ENCODE measurements at regions not wholly inside any gene's neighbourhood (a gene's known extent, or its start where the extent isn't known, plus 50 kb on each side); places are given as distances from the start of the nearest gene placed in this dataset.
"Not testable (repeated sequence)": the region's sequence is repeated elsewhere in the genome, so short reads cannot be mapped to it uniquely, and the experiment has no call there.

DNA sequence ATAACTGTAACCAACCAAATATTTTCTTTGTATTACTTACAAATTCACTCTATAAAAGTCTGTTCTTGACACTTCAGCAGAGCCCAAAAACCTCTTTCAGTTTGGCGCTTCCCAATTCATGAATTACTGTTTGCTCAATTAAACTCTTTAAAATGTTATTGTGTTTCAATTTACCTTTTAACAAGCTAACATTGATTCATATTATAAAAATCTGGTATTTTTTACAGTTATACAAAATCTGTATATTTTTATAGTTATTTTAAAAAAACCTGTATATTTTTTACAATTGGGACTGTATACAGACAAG, 75.3 kb upstream of the E2F3 start:
- DNase-seq (ENCODE audit: low spot score in 2 of 2), result no peak
- Mint-ChIP-seq H3K27ac (no peak overlapping the region), H3K36me3 (no peaks in the 10 kb centered on the region), H3K4me1 (no peaks in the 10 kb centered on the region), H3K9me3 (no peaks in the 10 kb centered on the region), H3K4me3 (no peak overlapping the region)
- no peak for ATAC-seq

- Mint-ChIP-seq H3K36me3 (no peaks in the 10 kb centered on the region), H3K9me3 (no peaks in the 10 kb centered on the region), H3K4me3 (no peak overlapping the region), H3K4me1 (no peaks in the 10 kb centered on the region), H3K27ac (no peak overlapping the region)
- DNase-seq (ENCODE audit: low spot score in 2 of 2) (no peak), ATAC-seq (no peak)
Observed at GRCh38 chr6:20327141-20327540, 74.5 kb upstream of the E2F3 start.

- no peaks in the 10 kb centered on the region for H3K36me3 Mint-ChIP-seq
- no peak for ATAC-seq
- H3K4me3 Mint-ChIP-seq, result no peak overlapping the region
- H3K4me1 Mint-ChIP-seq, result no peaks in the 10 kb centered on the region
- no peak for DNase-seq (ENCODE audit: low spot score in 2 of 2)
- no peaks in the 10 kb centered on the region for H3K9me3 Mint-ChIP-seq
- H3K27ac Mint-ChIP-seq, result peak overlapping the region; percentile 7
Observed at GRCh38 chr6:20328266-20328923, 73.3 kb upstream of the E2F3 start.

DNA sequence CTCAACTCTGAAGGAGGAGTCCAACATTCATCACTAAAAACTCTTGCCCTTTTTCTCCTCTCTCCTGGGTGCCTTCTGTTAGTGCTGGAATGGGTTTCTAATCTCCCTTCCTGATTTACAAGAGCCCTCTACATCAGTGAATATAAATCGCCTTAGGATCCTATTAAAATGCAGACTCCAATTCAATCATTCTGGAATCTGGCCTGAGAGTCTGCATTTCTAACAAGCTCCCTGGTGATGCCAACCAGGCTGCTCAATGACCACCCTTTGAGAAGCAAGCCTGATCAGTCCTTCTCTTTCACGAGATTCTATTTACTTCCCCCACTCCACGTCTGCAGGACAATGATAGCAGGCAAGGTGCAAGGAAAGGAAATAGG, 72.8 kb upstream of the E2F3 start:
- no peak overlapping the region for H3K4me3 Mint-ChIP-seq
- DNase-seq (ENCODE audit: low spot score in 2 of 2) (no peak), ATAC-seq (no peak)
- H3K36me3 Mint-ChIP-seq, result no peaks in the 10 kb centered on the region
- H3K27ac Mint-ChIP-seq, result peak overlapping the region; percentile 7
- H3K9me3 Mint-ChIP-seq, result no peaks in the 10 kb centered on the region
- H3K4me1 Mint-ChIP-seq, result no peaks in the 10 kb centered on the region

DNA sequence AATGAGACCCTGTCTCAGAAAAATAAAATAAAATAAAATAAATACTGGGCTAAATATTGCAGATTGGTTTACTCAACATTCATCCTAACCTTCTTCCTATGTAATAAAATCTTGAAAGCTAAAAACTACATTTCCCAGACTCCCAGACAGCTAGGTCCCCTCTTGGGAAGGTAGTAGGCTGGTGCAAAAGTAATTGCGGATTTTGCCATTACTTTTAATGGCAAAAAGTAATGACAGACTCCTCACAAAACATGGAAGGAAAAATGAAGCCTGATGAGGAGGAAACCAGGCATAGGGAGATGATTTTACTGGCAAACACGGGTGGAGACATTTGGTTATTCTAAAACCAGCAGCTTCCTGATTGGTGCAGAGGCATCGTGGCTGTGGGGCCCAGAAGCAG, 70.6 kb upstream of the E2F3 start:
- no peak for DNase-seq (ENCODE audit: low spot score in 2 of 2)
- Mint-ChIP-seq H3K4me3 (no peak overlapping the region), H3K9me3 (no peaks in the 10 kb centered on the region), H3K4me1 (peaks cover 4% of the 10 kb centered on the region), H3K36me3 (no peaks in the 10 kb centered on the region), H3K27ac (no peak overlapping the region)
- ATAC-seq, result no peak

- Mint-ChIP-seq H3K9me3 (no peaks in the 10 kb centered on the region), H3K27ac (no peak overlapping the region), H3K36me3 (no peaks in the 10 kb centered on the region), H3K4me3 (no peak overlapping the region), H3K4me1 (peaks cover 10% of the 10 kb centered on the region)
- no peak for ATAC-seq
- no peak for DNase-seq (ENCODE audit: low spot score in 2 of 2)
Observed at GRCh38 chr6:20331625-20332024, 70.1 kb upstream of the E2F3 start.

DNA sequence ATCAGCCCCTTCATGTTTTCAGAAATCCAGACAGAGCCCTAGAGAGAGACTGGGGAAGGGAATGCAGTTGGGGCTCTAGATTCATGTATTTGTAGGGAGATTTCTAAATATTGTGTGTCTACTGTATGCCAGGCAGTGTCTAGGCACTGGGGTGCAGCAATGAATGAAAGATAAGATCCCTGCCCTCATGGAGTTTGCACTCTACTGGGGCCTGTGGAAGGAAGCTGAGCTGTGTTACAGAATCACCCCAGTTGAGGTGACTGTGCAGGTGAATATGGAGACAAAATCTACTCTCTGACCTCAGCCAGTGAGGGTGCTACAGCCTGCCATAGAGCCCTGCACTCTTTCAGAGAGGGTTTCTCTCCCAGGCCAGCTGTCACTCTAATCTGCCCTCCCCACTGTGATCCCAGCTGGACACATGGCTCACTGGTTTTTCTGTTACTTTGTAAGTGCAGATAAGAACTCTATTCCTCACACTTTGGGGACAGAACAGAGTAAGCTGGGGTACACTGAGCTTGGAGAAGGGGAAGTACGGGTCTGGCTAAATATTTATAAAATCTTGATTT, 69.2 kb upstream of the E2F3 start:
- ATAC-seq (no peak), DNase-seq (ENCODE audit: low spot score in 2 of 2) (no peak)

GRCh38 chr6:20333721-20334269, 67.9 kb upstream of the E2F3 start:
- Mint-ChIP-seq H3K9me3 (no peaks in the 10 kb centered on the region), H3K27ac (no peak overlapping the region), H3K4me3 (no peak overlapping the region), H3K4me1 (peaks cover 13% of the 10 kb centered on the region), H3K36me3 (no peaks in the 10 kb centered on the region)
- ATAC-seq (no peak), DNase-seq (ENCODE audit: low spot score in 2 of 2) (no peak)

More for the DNA sequence above, 69.2 kb upstream of the E2F3 start:
- Mint-ChIP-seq H3K9me3 (no peaks in the 10 kb centered on the region), H3K4me1 (peaks cover 13% of the 10 kb centered on the region), H3K36me3 (no peaks in the 10 kb centered on the region), H3K27ac (no peak overlapping the region), H3K4me3 (no peak overlapping the region)

DNA sequence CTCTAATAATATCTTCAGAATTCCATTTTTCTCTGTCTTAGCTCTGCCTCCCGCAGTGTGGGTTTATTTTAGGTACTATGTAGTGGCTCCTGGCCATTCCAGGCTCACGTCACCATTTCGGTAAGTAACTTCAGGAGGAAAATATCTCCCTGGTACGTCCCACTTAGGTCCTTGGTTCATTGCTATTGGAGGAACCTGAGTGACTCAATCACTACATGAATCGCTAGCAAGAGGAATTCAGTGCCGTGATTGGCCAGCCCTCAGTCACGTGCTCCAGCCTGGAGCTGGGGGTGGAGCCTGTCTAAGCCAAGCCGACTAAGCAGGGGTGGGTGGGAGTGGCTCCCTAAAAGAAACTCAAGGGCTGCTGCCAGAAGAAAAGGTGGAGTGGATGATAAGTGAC, 67.3 kb upstream of the E2F3 start:
- Mint-ChIP-seq H3K9me3 (no peaks in the 10 kb centered on the region), H3K4me1 (peaks cover 13% of the 10 kb centered on the region), H3K27ac (no peak overlapping the region), H3K4me3 (no peak overlapping the region), H3K36me3 (no peaks in the 10 kb centered on the region)
- no peak for ATAC-seq
- DNase-seq (ENCODE audit: low spot score in 2 of 2), result no peak

- Mint-ChIP-seq H3K36me3 (no peaks in the 10 kb centered on the region), H3K4me3 (no peak overlapping the region), H3K4me1 (peaks cover 13% of the 10 kb centered on the region), H3K27ac (no peak overlapping the region), H3K9me3 (no peaks in the 10 kb centered on the region)
- ATAC-seq (no peak), DNase-seq (ENCODE audit: low spot score in 2 of 2) (no peak)
Observed at GRCh38 chr6:20334962-20335361, 66.7 kb upstream of the E2F3 start.

DNA sequence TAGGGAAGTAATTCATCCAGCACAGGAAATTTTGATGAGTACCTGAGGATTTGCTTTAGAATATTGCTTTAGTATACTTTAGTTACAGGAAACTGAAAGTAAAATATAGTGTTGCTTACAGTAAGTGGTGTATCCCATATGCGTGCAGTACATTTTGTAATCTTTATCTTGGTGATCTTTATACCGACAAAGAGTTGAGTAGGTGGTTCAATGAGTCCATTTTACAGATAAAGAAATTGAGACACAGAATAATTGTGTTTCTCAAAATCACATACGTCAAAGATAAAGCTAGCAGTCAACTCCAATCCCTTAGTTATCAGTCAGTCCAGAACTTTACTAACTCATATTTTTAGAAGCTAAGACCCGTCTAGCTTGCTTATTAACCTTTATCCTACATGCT, 65.8 kb upstream of the E2F3 start:
- Mint-ChIP-seq H3K9me3 (no peaks in the 10 kb centered on the region), H3K4me3 (peak overlapping the region; percentile 53), H3K27ac (peak overlapping the region; percentile 83), H3K36me3 (no peaks in the 10 kb centered on the region), H3K4me1 (peaks cover 13% of the 10 kb centered on the region)
- peak; percentile 64 for ATAC-seq
- DNase-seq (ENCODE audit: low spot score in 2 of 2), result no peak

DNA sequence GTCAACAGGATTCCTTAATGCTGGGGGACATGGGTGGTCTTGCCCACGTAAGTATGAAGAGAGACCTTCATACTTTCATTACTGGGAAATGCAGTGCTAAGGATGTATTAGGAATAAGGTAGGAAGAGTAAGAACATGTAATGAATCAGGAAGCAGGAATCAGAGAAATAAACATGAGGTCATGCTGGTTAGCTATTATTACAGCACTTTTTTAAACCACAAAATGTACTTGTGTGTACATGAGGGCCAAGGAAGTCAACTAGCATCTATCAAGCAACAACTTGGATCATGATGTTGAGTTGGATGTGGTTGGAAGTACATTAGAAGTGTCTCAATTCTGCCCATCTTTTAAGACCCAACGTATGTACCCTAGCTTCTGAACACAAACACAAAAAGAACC, 63.5 kb upstream of the E2F3 start:
- Mint-ChIP-seq H3K27ac (no peak overlapping the region), H3K36me3 (no peaks in the 10 kb centered on the region), H3K4me3 (no peak overlapping the region), H3K4me1 (peaks cover 13% of the 10 kb centered on the region), H3K9me3 (no peaks in the 10 kb centered on the region)
- no peak for ATAC-seq
- DNase-seq (ENCODE audit: low spot score in 2 of 2), result no peak

- no peaks in the 10 kb centered on the region for H3K36me3 Mint-ChIP-seq
- H3K27ac Mint-ChIP-seq, result no peak overlapping the region
- no peak overlapping the region for H3K4me3 Mint-ChIP-seq
- no peak for ATAC-seq
- DNase-seq (ENCODE audit: low spot score in 2 of 2), result no peak
- H3K4me1 Mint-ChIP-seq, result peaks cover 13% of the 10 kb centered on the region
- H3K9me3 Mint-ChIP-seq, result no peaks in the 10 kb centered on the region
Observed at GRCh38 chr6:20340068-20340848, 61.4 kb upstream of the E2F3 start.

- no peak for ATAC-seq
- Mint-ChIP-seq H3K36me3 (no peaks in the 10 kb centered on the region), H3K4me1 (peaks cover 9% of the 10 kb centered on the region), H3K9me3 (no peaks in the 10 kb centered on the region), H3K4me3 (no peak overlapping the region), H3K27ac (no peak overlapping the region)
- no peak for DNase-seq (ENCODE audit: low spot score in 2 of 2)
Observed at GRCh38 chr6:20341096-20341495, 60.6 kb upstream of the E2F3 start.

DNA sequence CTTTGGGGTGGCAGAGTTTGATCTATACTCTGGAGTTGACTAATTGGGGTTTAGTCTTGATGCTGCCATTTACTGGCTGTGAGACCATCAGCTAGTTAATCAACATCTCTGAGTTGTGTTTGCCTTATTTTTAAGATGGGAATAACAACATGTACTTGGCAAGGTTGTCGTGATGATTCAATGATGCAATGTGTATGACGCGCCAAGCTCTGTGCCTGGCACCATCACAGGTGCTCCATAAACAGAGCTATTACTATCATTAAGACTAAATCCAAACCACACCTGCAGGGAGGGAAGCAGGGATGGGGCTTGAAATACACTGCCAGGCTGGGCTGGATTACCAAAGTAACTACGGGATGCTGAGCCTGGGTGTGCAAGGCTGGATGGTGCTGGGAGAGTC, 60.1 kb upstream of the E2F3 start:
- Mint-ChIP-seq H3K36me3 (no peaks in the 10 kb centered on the region), H3K27ac (no peak overlapping the region), H3K4me3 (no peak overlapping the region), H3K9me3 (no peaks in the 10 kb centered on the region), H3K4me1 (peaks cover 4% of the 10 kb centered on the region)
- ATAC-seq (no peak), DNase-seq (ENCODE audit: low spot score in 2 of 2) (no peak)

DNA sequence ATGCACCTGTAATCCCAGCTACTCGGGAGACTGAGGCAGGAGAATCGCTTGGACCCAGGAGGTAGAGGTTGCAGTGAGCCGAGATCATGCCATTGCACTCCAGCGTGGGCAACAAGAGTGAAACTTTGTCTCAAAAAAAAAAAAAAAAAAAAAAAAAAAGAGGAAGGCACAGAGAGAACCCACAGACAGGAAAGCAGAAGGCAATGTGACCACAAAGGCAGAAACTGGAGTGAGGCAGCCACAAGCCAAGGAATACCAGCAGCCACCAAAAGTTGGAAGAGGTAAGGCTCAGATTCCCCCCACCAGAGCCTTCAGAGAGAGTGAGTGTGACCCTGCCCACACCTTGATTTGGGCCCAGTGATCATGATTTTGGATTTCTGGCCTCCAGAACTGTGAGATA, 54.7 kb upstream of the E2F3 start:
- H3K4me3 Mint-ChIP-seq; ATAC-seq; DNase-seq (ENCODE audit: low spot score in 2 of 2); H3K9me3 Mint-ChIP-seq; H3K36me3 Mint-ChIP-seq; H3K27ac Mint-ChIP-seq; H3K4me1 Mint-ChIP-seq: not testable (repeated sequence)
